T-helper 1 cell treated with Interleukin-12 subunit alpha and Interleukin-12 subunit beta and Interleukin-4 antibody, amounts not matched to agents 30 ng/mL and 1 ng/mL, for 36 hours (primary cell): ENCODE measurements at regions not wholly inside any gene's neighbourhood (a gene's known extent, or its start where the extent isn't known, plus 50 kb on each side); places are given as distances from the start of the nearest gene placed in this dataset.

Experiments used
- intact Hi-C: fragments of 100-400 bp; cut with micrococcal nuclease; formaldehyde crosslinking; loops from one replicate; pipeline ENCODE4 v1.15.1; 2024

GRCh38 chr13:72534951-72535640, 192.3 kb downstream of the MZT1 start:
- intact Hi-C loops = no loop called here

GRCh38 chr13:72530471-72530870, 197.0 kb downstream of the MZT1 start:
- intact Hi-C loops = no loop called here

- intact Hi-C loops = no loop called here
These were observed 200.1 kb downstream of the MZT1 start for GRCh38 chr13:72527333-72527732.

GRCh38 chr13:72523593-72523992, 203.8 kb downstream of the MZT1 start:
- intact Hi-C loops = no loop called here

GRCh38 chr13:72523049-72523448, 204.4 kb downstream of the MZT1 start:
- intact Hi-C loops = no loop called here

- intact Hi-C loops = no loop called here
These were observed 205.3 kb downstream of the MZT1 start for GRCh38 chr13:72521940-72522661.

- intact Hi-C loops = no loop called here
These were observed 213.3 kb downstream of the MZT1 start for GRCh38 chr13:72514146-72514545.

GRCh38 chr13:72508392-72508791, 219.0 kb downstream of the MZT1 start:
- intact Hi-C loops = no loop called here

GRCh38 chr13:72507416-72508199, 219.8 kb downstream of the MZT1 start:
- intact Hi-C loops = no loop called here

- intact Hi-C loops = no loop called here
These were observed 220.7 kb downstream of the MZT1 start for GRCh38 chr13:72506706-72507105.

GRCh38 chr13:72505376-72505775, 222.1 kb downstream of the MZT1 start:
- intact Hi-C loops = no loop called here

GRCh38 chr13:72504131-72504841, 223.1 kb downstream of the MZT1 start:
- intact Hi-C loops = no loop called here

- intact Hi-C loops = no loop called here
These were observed 226.6 kb downstream of the MZT1 start for GRCh38 chr13:72500851-72501250.

- intact Hi-C loops = no loop called here
These were observed 231.7 kb downstream of the MZT1 start for GRCh38 chr13:72495681-72496080.

- intact Hi-C loops = no loop called here
These were observed 237.7 kb downstream of the MZT1 start for GRCh38 chr13:72489751-72490150.

GRCh38 chr13:72473321-72473720, 254.1 kb downstream of the MZT1 start:
- intact Hi-C loops = no loop called here

GRCh38 chr13:72469906-72470305, 257.5 kb downstream of the MZT1 start:
- intact Hi-C loops = no loop called here

- intact Hi-C loops = no loop called here
These were observed 263.9 kb downstream of the MZT1 start for GRCh38 chr13:72463561-72463960.

- intact Hi-C loops = no loop called here
These were observed 264.7 kb downstream of the MZT1 start for GRCh38 chr13:72462726-72463125.

- intact Hi-C loops = no loop called here
These were observed 265.3 kb downstream of the MZT1 start for GRCh38 chr13:72462166-72462565.

- intact Hi-C loops = no loop called here
These were observed 268.7 kb downstream of the MZT1 start for GRCh38 chr13:72458701-72459100.

- intact Hi-C loops = no loop called here
These were observed 270.3 kb downstream of the MZT1 start for GRCh38 chr13:72457151-72457550.
